Loucy (cell line): ENCODE measurements at regions not wholly inside any gene's neighbourhood (a gene's known extent, or its start where the extent isn't known, plus 50 kb on each side); places are given as distances from the start of the nearest gene placed in this dataset.

Experiments
- EZH2phosphoT487 ChIP-seq: fragments of 200-600 bp; IDR thresholded peaks from 2 replicates; pipeline ENCODE4 v1.6.1; 2018; ENCODE audit warnings: antibody characterized with exemption, mild to moderate bottlenecking, moderate library complexity, borderline replicate concordance
- TF ChIP-seq, protein P1 (sequence below): fragments of 200-600 bp; sonication (generic); conservative IDR thresholded peaks from 2 replicates; pipeline ENCODE4 v1.5.1; 2014; ENCODE audit warnings: mild to moderate bottlenecking, antibody characterized with exemption, low read length

DNA sequence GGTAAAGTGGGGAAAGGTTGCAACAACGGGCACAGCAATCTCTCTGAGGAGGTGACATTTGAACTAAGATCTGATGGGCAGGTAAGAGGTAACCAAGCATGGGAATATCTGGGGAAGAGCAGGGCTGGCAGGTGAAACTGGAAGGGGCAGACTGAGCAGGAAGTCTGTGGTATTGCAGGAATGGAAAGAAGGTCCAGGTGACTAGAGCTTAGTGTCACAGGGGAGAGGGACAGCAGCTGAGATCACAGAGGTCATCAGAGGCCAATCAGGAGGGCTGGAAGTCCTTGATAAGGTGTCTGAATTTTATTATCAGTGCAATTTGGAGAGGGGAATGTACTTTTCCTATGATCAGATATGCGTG, 73.3 kb upstream of the DHX40 start:
- TF ChIP-seq, protein P1, sequence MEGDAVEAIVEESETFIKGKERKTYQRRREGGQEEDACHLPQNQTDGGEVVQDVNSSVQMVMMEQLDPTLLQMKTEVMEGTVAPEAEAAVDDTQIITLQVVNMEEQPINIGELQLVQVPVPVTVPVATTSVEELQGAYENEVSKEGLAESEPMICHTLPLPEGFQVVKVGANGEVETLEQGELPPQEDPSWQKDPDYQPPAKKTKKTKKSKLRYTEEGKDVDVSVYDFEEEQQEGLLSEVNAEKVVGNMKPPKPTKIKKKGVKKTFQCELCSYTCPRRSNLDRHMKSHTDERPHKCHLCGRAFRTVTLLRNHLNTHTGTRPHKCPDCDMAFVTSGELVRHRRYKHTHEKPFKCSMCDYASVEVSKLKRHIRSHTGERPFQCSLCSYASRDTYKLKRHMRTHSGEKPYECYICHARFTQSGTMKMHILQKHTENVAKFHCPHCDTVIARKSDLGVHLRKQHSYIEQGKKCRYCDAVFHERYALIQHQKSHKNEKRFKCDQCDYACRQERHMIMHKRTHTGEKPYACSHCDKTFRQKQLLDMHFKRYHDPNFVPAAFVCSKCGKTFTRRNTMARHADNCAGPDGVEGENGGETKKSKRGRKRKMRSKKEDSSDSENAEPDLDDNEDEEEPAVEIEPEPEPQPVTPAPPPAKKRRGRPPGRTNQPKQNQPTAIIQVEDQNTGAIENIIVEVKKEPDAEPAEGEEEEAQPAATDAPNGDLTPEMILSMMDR, result no peak
- no peak for TF ChIP-seq EZH2phosphoT487
